GM19035 (cell line): ENCODE measurements at regions not wholly inside any gene's neighbourhood (a gene's known extent, or its start where the extent isn't known, plus 50 kb on each side); places are given as distances from the start of the nearest gene placed in this dataset.

Experiments used
- ATAC-seq: cut with Tn5 transposase; IDR thresholded peaks from one replicate; pipeline ENCODE4 v1.9.1; 2021; ENCODE audit not compliant: unreplicated experiment

- no peak for ATAC-seq
These were observed 184.9 kb upstream of the LUZP2 start for GRCh38 chr11:24311974-24312373.

DNA sequence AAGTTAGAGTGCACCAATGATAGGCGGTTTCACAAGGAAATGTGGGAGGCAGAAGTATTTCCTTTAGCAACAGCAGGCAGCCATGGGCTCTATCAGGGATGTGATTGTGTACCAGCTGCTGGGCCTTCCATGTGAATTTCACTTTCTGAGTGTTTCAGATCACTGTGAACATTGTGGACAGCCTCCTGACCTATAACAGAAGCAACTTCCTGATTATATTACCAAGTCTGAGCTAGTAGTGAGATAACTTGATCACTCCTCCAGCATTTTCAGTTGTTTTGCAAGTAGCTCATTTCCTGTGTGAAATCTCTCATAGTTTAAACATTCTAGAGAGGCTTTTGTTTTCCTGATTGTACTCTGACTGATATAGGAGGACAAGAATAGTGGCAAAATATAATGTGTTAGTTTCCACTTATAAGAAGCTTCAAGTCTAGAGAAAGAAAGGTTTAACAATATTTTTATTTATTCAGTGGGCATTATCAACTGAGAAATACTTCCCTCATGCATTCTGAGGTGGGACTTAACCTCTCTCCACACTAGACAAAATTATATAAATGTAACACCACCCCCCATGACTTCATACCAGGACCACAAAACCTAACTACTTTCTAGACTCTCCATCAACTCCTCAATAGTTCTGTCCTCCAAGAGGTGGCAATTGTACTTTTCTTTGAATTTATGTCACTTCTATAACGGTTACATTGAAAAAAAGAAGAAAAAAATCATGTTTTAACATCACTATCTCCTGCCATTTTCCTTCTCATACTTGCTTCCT is 184.2 kb upstream of the LUZP2 start:
- ATAC-seq: no peak

- no peak for ATAC-seq
These were observed 175.6 kb upstream of the LUZP2 start for GRCh38 chr11:24321229-24321628.

GRCh38 chr11:24324211-24324610 is 172.6 kb upstream of the LUZP2 start:
- ATAC-seq: no peak

DNA sequence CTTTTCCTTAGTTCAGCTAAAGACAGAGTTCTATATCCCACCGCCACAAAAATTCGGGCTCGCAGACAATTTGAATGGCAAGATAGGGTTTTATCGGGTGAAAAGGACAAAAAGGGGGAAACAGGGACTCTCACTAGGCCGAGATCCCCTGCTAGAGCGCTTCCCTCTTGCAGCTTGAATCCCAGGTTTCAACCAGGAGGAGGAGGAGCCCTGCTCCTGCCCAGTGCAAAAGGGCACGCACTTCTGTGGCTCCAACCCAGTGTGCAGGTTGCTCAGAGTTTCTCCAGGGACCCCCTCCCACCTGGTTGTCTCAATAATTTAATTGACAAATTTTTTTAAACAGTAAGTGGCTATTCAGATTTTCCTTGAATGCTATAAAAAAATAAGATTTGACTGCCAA is 152.6 kb upstream of the LUZP2 start:
- ATAC-seq: no peak

- ATAC-seq: no peak
These were observed 147.9 kb upstream of the LUZP2 start for GRCh38 chr11:24348908-24349307.

- ATAC-seq: no peak
These were observed 145.7 kb upstream of the LUZP2 start for GRCh38 chr11:24351179-24351578.

GRCh38 chr11:24356501-24356900 is 140.4 kb upstream of the LUZP2 start:
- ATAC-seq: no peak

- no peak for ATAC-seq
These were observed 139.0 kb upstream of the LUZP2 start for GRCh38 chr11:24357620-24358410.

- ATAC-seq: no peak
These were observed 124.4 kb upstream of the LUZP2 start for GRCh38 chr11:24372491-24372890.

DNA sequence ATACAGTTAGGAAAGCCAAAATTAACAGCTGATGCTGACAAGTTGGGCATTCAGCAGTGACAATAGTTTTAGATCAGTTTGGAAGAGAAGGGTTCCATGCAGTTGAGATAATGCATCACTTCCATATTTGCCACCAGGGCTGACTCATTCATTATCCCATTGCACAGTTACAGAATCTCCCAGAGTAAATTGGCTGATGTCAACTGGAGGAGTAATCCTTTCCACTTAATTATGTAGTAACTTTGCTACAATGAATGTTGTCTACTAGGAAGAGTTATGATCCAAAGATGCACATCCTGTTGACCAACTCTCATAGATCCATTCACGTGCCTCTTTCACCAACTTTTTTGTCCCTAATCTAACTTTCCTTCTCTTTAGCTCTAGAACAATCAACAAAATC is 123.3 kb upstream of the LUZP2 start:
- ATAC-seq: no peak

DNA sequence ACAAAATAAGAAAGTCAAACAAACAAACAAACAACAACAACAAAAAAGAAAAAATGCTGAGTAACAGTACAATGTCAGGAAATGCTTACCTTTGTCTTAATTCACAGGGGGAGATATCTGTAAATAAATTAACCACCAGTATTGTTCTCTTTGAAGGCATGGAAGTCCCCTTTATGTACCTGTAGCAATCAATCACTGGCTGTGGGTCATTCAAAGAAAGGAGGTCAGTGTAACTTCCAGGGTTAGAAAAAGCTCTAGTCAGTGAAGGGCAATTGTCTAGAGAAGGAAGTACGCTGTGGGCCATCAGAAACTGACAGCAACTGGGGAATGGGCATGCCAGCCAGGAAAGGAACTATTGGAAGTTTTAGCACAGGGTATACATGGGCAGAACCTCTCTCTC is 121.5 kb upstream of the LUZP2 start:
- no peak for ATAC-seq

GRCh38 chr11:24375931-24376330 is 120.9 kb upstream of the LUZP2 start:
- no peak for ATAC-seq

GRCh38 chr11:24383137-24383536 is 113.7 kb upstream of the LUZP2 start:
- ATAC-seq: no peak

- no peak for ATAC-seq
These were observed 112.6 kb upstream of the LUZP2 start for GRCh38 chr11:24384240-24384639.

GRCh38 chr11:24386546-24387397 is 110.1 kb upstream of the LUZP2 start:
- ATAC-seq: no peak

GRCh38 chr11:24389575-24389974 is 107.3 kb upstream of the LUZP2 start:
- ATAC-seq: no peak

DNA sequence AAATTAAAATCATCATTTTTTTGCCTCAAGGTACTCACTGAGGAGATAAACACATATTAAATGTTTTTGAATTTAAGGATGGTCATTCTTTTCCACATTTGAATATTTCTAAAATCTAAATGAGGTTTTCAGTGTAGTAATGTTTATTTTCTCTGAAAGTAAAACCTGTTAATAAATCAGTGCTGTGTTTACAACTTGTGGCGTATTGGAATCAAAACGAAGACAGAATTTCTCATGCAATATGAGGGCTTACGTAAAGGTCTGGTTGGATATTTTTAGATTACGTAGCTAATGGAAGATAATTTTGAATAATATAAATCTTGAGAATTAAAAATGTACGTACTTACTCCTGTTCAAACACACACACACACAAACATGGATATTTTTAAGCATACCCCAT is 106.8 kb upstream of the LUZP2 start:
- no peak for ATAC-seq

GRCh38 chr11:24390762-24391161 is 106.1 kb upstream of the LUZP2 start:
- ATAC-seq: no peak

DNA sequence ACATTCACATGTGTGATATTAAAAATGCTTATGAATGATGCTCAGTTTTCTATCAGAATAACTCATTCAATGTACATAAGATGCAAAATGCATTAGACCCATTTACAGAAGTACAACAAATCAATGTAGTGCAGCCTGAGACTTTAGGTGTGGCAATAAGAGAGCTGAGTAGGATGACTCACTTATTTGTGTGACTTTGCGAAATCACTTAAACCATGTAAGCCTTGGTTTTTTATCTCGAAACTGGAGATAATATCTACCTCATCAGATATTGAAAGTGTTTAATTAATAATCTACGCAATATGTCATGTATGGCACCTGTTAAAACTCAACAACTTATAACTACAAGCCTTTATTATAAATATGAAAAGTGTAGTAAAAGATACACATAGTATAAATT is 105.7 kb upstream of the LUZP2 start:
- ATAC-seq: no peak

GRCh38 chr11:24400059-24400665 is 96.7 kb upstream of the LUZP2 start:
- ATAC-seq: no peak
